Trophoblast cell (in vitro differentiated cells and primary cell): ENCODE measurements at regions not wholly inside any gene's neighbourhood (a gene's known extent, or its start where the extent isn't known, plus 50 kb on each side); places are given as distances from the start of the nearest gene placed in this dataset.

Experiments
- DNase-seq, 2 donors: peaks; one replicate each; pipeline ENCODE4 v3.0.0-alpha.2; 2016
- H2AFZ ChIP-seq: 2 replicates; pipeline ENCODE4 v1.6.1; 2013; ENCODE audit warnings: low read length, moderate library complexity, mild to moderate bottlenecking; ENCODE audit not compliant: insufficient read depth, poor library complexity
- H2AK5ac ChIP-seq: 2 replicates; pipeline ENCODE4 v1.6.1; 2013; ENCODE audit warnings: mild to moderate bottlenecking, low read length
- H2BK120ac ChIP-seq: 2 replicates; pipeline ENCODE4 v1.6.1; 2013; ENCODE audit warnings: low read length, mild to moderate bottlenecking, moderate library complexity; ENCODE audit not compliant: insufficient read depth, poor library complexity
- H2BK12ac ChIP-seq: 2 replicates; pipeline ENCODE4 v1.6.1; 2013; ENCODE audit warnings: mild to moderate bottlenecking, low read length, moderate library complexity
- H2BK5ac ChIP-seq: 2 replicates; pipeline ENCODE4 v1.6.1; 2013; ENCODE audit warnings: low read length, low read depth, moderate library complexity, mild to moderate bottlenecking; ENCODE audit not compliant: poor library complexity
- H3K14ac ChIP-seq: 2 replicates; pipeline ENCODE4 v1.6.1; 2013; ENCODE audit warnings: mild to moderate bottlenecking, low read length
- H3K18ac ChIP-seq: 2 replicates; pipeline ENCODE4 v1.6.1; 2013; ENCODE audit warnings: mild to moderate bottlenecking, low read length
- H3K23ac ChIP-seq: 2 replicates; pipeline ENCODE4 v1.6.1; 2013; ENCODE audit warnings: low read length
- H3K27ac ChIP-seq: 2 replicates; pipeline ENCODE4 v1.5.1; 2013; ENCODE audit warnings: low read depth, mild to moderate bottlenecking, inconsistent platforms, low read length, moderate library complexity
- H3K27me3 ChIP-seq: 2 replicates; pipeline ENCODE4 v1.6.1; 2013; ENCODE audit warnings: inconsistent platforms, mild to moderate bottlenecking, low read length, moderate library complexity; ENCODE audit not compliant: insufficient read depth
- H3K36me3 ChIP-seq, 2 experiments: 1 replicate in 1 of 2; 2 replicates in 1 of 2; pipeline ENCODE4 v1.6.1; 2013; ENCODE audit warnings: low read length in 2 of 2, mild to moderate bottlenecking in 2 of 2, moderate library complexity in 1 of 2; ENCODE audit not compliant: insufficient read depth in 2 of 2, control insufficient read depth in 1 of 2
- H3K4ac ChIP-seq: 2 replicates; pipeline ENCODE4 v1.6.1; 2013; ENCODE audit warnings: low read depth, mild to moderate bottlenecking, low read length, moderate library complexity
- H3K4me1 ChIP-seq, 2 experiments: 1 replicate in 1 of 2; 2 replicates in 1 of 2; pipeline ENCODE4 v1.6.1; 2013; ENCODE audit warnings: low read length in 2 of 2, mild to moderate bottlenecking in 2 of 2, moderate library complexity in 1 of 2; ENCODE audit not compliant: insufficient read depth in 2 of 2, control insufficient read depth in 1 of 2
- H3K4me2 ChIP-seq: 2 replicates; pipeline ENCODE4 v1.6.1; 2013; ENCODE audit warnings: inconsistent platforms, mild to moderate bottlenecking, low read length, moderate library complexity
- H3K4me3 ChIP-seq: 2 replicates; pipeline ENCODE4 v1.5.1; 2013; ENCODE audit warnings: mild to moderate bottlenecking, low read depth, low read length, inconsistent platforms
- H3K79me1 ChIP-seq: one replicate; pipeline ENCODE4 v1.6.1; 2013; ENCODE audit warnings: low read length
- H3K79me2 ChIP-seq: 2 replicates; pipeline ENCODE4 v1.6.1; 2013; ENCODE audit warnings: low read length, mild to moderate bottlenecking; ENCODE audit not compliant: control insufficient read depth, insufficient read depth, poor library complexity
- H3K9ac ChIP-seq: 2 replicates; pipeline ENCODE4 v1.6.1; 2013; ENCODE audit warnings: mild to moderate bottlenecking, low read length
- H3K9me3 ChIP-seq: 2 replicates; pipeline ENCODE4 v1.6.1; 2013; ENCODE audit warnings: low read depth, mild to moderate bottlenecking, control low read depth, inconsistent platforms, low read length; ENCODE audit not compliant: insufficient read depth
- H4K12ac ChIP-seq: 2 replicates; pipeline ENCODE4 v1.6.1; 2013; ENCODE audit warnings: low read depth, mild to moderate bottlenecking, low read length, moderate library complexity
- H4K8ac ChIP-seq: 2 replicates; pipeline ENCODE4 v1.6.1; 2013; ENCODE audit warnings: low read depth, mild to moderate bottlenecking, low read length, moderate library complexity
- H4K91ac ChIP-seq: one replicate; pipeline ENCODE4 v1.6.1; 2013; ENCODE audit warnings: low read depth, mild to moderate bottlenecking, low read length, moderate library complexity
- WGBS: extraction: QIAGEN DNeasy Blood & Tissue Kit; methylation state at CpG from one replicate; pipeline ENCODE4 v1.1.7; 2013; ENCODE audit warnings: missing lambda C conversion rate; ENCODE audit not compliant: insufficient read length, insufficient coverage; ENCODE audit errors: extremely low coverage; 5-methylcytosine and 5-hydroxymethylcytosine counted together

DNA sequence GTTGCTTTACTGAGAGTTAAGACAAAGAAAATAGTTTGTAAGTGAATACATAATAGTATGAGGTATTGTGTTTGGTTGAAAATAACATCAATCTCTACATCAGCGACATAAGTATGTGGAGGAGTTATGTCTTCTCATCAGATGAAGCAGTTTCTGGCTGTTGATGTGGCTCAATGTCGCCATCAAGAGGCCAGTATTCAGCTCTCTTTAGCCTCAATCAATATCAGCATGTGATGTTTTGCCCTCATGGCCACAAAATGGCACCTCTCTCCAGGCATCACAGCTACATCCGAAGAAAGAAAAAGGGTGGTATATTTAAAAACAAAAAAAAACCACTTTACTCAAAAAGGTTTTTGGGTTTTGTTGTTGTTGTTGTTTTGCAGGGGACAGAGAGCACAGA, 302.3 kb upstream of the TMEM132C start:
- Histone ChIP-seq H3K27ac (no peak overlapping the region), H4K91ac (no peak overlapping the region), H3K27me3 (no peaks in the 10 kb centered on the region), H2BK12ac (no peak overlapping the region), H2BK5ac (no peak overlapping the region), H2AK5ac (no peak overlapping the region), H3K18ac (no peak overlapping the region), H3K9me3 (peaks cover 1% of the 10 kb centered on the region), H3K36me3 (no peaks in the 10 kb centered on the region), H3K9ac (no peak overlapping the region), H3K4ac (no peak overlapping the region), H4K12ac (no peak overlapping the region), H2BK120ac (no peak overlapping the region), H3K4me3 (no peak overlapping the region), H2AFZ (no peak overlapping the region), H3K79me2 (no peaks in the 10 kb centered on the region), H3K4me1 (no peaks in the 10 kb centered on the region), H4K8ac (no peak overlapping the region), H3K4me2 (no peak overlapping the region), H3K14ac (no peak overlapping the region), H3K79me1 (no peaks in the 10 kb centered on the region), H3K23ac (no peak overlapping the region)
- no CpG with 5 or more reads among the region's 3 CpGs for WGBS
- no peak for DNase-seq

DNA sequence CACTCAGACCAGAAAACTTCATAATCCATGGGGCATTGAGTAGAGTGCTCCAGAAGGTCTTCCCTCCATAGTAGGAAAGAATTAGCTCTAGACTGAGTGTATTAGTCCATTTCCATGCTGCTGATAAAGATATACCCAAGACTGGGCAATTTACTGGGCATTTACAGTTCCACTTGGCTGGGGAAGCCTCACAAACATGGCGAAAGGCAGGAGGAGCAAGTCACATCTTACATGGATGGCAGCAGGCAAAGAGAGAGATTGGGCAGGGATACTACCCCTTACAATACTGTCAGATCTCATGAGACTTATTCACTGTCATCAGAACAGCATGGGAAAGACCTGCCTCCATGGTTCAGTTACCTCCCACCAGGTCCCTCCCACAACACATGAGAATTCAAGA, 300.6 kb upstream of the TMEM132C start:
- no CpG with 5 or more reads among the region's 1 CpG for WGBS
- H2BK5ac ChIP-seq = no peak overlapping the region

GRCh38 chr12:127970491-127970890, 296.5 kb upstream of the TMEM132C start:
- no peaks in the 10 kb centered on the region for H3K79me1 ChIP-seq
- no peak overlapping the region for H2AK5ac ChIP-seq
- H3K9me3 ChIP-seq = peaks cover 1% of the 10 kb centered on the region
- no peak overlapping the region for H3K18ac ChIP-seq
- H3K4me2 ChIP-seq = no peak overlapping the region
- no peak overlapping the region for H4K12ac ChIP-seq
- WGBS = no CpG with 5 or more reads among the region's 4 CpGs
- no peak overlapping the region for H2BK120ac ChIP-seq
- no peak overlapping the region for H3K4me3 ChIP-seq
- H3K14ac ChIP-seq = no peak overlapping the region
- H3K9ac ChIP-seq = no peak overlapping the region
- no peaks in the 10 kb centered on the region for H3K36me3 ChIP-seq
- H3K79me2 ChIP-seq = no peaks in the 10 kb centered on the region
- H4K8ac ChIP-seq = no peak overlapping the region
- no peak for DNase-seq
- no peak overlapping the region for H2AFZ ChIP-seq
- H2BK12ac ChIP-seq = no peak overlapping the region
- no peaks in the 10 kb centered on the region for H3K27me3 ChIP-seq
- H3K27ac ChIP-seq = no peak overlapping the region
- no peak overlapping the region for H3K4ac ChIP-seq
- no peak overlapping the region for H3K23ac ChIP-seq
- H2BK5ac ChIP-seq = no peak overlapping the region
- no peak overlapping the region for H4K91ac ChIP-seq
- H3K4me1 ChIP-seq = no peaks in the 10 kb centered on the region

More for the DNA sequence above, 300.6 kb upstream of the TMEM132C start:
- Histone ChIP-seq H4K91ac (no peak overlapping the region), H2BK120ac (no peak overlapping the region), H3K4me1 (no peaks in the 10 kb centered on the region), H3K4ac (no peak overlapping the region), H3K4me3 (no peak overlapping the region), H2AFZ (no peak overlapping the region), H3K36me3 (no peaks in the 10 kb centered on the region), H3K9me3 (peaks cover 1% of the 10 kb centered on the region), H2AK5ac (no peak overlapping the region), H3K23ac (no peak overlapping the region), H3K27ac (no peak overlapping the region), H4K12ac (no peak overlapping the region), H2BK12ac (no peak overlapping the region), H3K27me3 (no peaks in the 10 kb centered on the region), H4K8ac (no peak overlapping the region), H3K79me1 (no peaks in the 10 kb centered on the region), H3K79me2 (no peaks in the 10 kb centered on the region), H3K14ac (no peak overlapping the region), H3K18ac (no peak overlapping the region), H3K4me2 (no peak overlapping the region), H3K9ac (no peak overlapping the region)
- no peak for DNase-seq

GRCh38 chr12:127980585-127980984, 286.4 kb upstream of the TMEM132C start:
- no peaks in the 10 kb centered on the region for H3K9me3 ChIP-seq
- H3K14ac ChIP-seq = no peak overlapping the region
- no peak overlapping the region for H2BK120ac ChIP-seq
- H3K79me1 ChIP-seq = no peaks in the 10 kb centered on the region
- no peaks in the 10 kb centered on the region for H3K79me2 ChIP-seq
- no peak overlapping the region for H3K4ac ChIP-seq
- H3K4me2 ChIP-seq = no peak overlapping the region
- H4K12ac ChIP-seq = no peak overlapping the region
- no CpG with 5 or more reads among the region's 4 CpGs for WGBS
- H2AFZ ChIP-seq = no peak overlapping the region
- no peak overlapping the region for H2BK12ac ChIP-seq
- H3K27ac ChIP-seq = no peak overlapping the region
- H4K91ac ChIP-seq = no peak overlapping the region
- no peaks in the 10 kb centered on the region for H3K36me3 ChIP-seq
- no peak overlapping the region for H3K4me3 ChIP-seq
- H3K23ac ChIP-seq = no peak overlapping the region
- no peak overlapping the region for H4K8ac ChIP-seq
- no peak overlapping the region for H3K18ac ChIP-seq
- H3K4me1 ChIP-seq = no peaks in the 10 kb centered on the region
- no peak overlapping the region for H2AK5ac ChIP-seq
- H3K9ac ChIP-seq = no peak overlapping the region
- H2BK5ac ChIP-seq = no peak overlapping the region
- no peak for DNase-seq
- H3K27me3 ChIP-seq = no peaks in the 10 kb centered on the region
